OCI-LY7 (cell line): ENCODE measurements at regions not wholly inside any gene's neighbourhood (a gene's known extent, or its start where the extent isn't known, plus 50 kb on each side); places are given as distances from the start of the nearest gene placed in this dataset.

ENCODE experiments used
- EZH2phosphoT487 ChIP-seq: fragments of 200-600 bp; sonication (generic); IDR thresholded peaks from 2 replicates; pipeline ENCODE4 v1.6.1; 2018; ENCODE audit warnings: low read depth, borderline replicate concordance, mild to moderate bottlenecking, mixed run types, antibody characterized with exemption, low read length, moderate library complexity, mixed read lengths
- TF ChIP-seq, protein P1 (sequence below): fragments of 200-600 bp; sonication (generic); conservative IDR thresholded peaks from 2 replicates; pipeline ENCODE4 v1.5.1; 2014; ENCODE audit warnings: mild to moderate bottlenecking, antibody characterized with exemption, low read length, moderate library complexity, mixed read lengths

DNA sequence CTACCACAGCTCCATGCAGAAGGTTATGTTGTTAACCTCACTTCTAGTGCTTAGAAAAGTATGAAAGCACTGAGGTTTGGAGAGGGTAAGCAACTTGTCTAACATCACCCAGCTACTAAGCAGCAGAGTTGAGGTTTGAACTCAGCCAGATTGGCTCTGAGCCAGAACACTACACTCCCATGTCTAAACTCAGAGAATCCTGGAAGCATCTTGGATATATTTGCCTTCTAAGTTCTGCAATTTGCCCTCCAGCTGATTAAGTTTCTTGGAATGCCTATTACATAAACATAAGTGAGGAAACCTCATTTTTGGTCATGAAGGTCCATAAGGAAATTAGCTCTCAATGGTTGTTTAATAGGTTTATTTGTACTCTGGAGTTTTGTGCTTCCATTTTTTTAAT lies 78.1 kb upstream of the PHYHIPL start:
- TF ChIP-seq, protein P1, sequence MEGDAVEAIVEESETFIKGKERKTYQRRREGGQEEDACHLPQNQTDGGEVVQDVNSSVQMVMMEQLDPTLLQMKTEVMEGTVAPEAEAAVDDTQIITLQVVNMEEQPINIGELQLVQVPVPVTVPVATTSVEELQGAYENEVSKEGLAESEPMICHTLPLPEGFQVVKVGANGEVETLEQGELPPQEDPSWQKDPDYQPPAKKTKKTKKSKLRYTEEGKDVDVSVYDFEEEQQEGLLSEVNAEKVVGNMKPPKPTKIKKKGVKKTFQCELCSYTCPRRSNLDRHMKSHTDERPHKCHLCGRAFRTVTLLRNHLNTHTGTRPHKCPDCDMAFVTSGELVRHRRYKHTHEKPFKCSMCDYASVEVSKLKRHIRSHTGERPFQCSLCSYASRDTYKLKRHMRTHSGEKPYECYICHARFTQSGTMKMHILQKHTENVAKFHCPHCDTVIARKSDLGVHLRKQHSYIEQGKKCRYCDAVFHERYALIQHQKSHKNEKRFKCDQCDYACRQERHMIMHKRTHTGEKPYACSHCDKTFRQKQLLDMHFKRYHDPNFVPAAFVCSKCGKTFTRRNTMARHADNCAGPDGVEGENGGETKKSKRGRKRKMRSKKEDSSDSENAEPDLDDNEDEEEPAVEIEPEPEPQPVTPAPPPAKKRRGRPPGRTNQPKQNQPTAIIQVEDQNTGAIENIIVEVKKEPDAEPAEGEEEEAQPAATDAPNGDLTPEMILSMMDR: no peak
- no peak for TF ChIP-seq EZH2phosphoT487
